HepG2 (cell line): ENCODE measurements at regions not wholly inside any gene's neighbourhood (a gene's known extent, or its start where the extent isn't known, plus 50 kb on each side); places are given as distances from the start of the nearest gene placed in this dataset.

Experiments used
- AKAP8 ChIP-seq: sonication (generic); formaldehyde crosslinking; IDR thresholded peaks from 2 replicates; pipeline ENCODE4 v1.5.1; 2020; ENCODE audit warnings: mild to moderate bottlenecking, missing genetic modification reagents
- BRCA1 ChIP-seq: sonication (generic); formaldehyde crosslinking; IDR thresholded peaks from 2 replicates; pipeline ENCODE4 v1.4.0; 2020; ENCODE audit warnings: missing genetic modification reagents
- GATAD1 ChIP-seq: IDR thresholded peaks from 2 replicates; pipeline ENCODE4 v1.6.1; 2016; ENCODE audit warnings: missing genetic modification reagents, missing compliant biosample characterization
- HHEX ChIP-seq: IDR thresholded peaks from 2 replicates; pipeline ENCODE4 v1.6.1; 2016; ENCODE audit warnings: control low read depth
- HNRNPL ChIP-seq: fragments of 200-400 bp; formaldehyde crosslinking; IDR thresholded peaks from 2 replicates; pipeline ENCODE4 v1.6.1; 2017; ENCODE audit warnings: mild to moderate bottlenecking, low read depth, low read length
- MNT ChIP-seq: fragments of 450-650 bp; IDR thresholded peaks from 2 replicates; pipeline ENCODE4 v1.6.1; 2016
- MXD4 ChIP-seq: IDR thresholded peaks from 2 replicates; pipeline ENCODE4 v1.6.1; 2016; ENCODE audit warnings: mild to moderate bottlenecking, missing biosample characterization, missing genetic modification reagents
- PATZ1 ChIP-seq: sonication (generic); formaldehyde crosslinking; IDR thresholded peaks from 2 replicates; pipeline ENCODE4 v1.4.0; 2020; ENCODE audit warnings: missing genetic modification reagents
- RAD21 ChIP-seq: fragments of 450-650 bp; formaldehyde crosslinking; IDR thresholded peaks from 2 replicates; pipeline ENCODE4 v1.5.0; 2020; ENCODE audit warnings: mild to moderate bottlenecking
- SALL1 ChIP-seq: sonication (generic); formaldehyde crosslinking; IDR thresholded peaks from 2 replicates; pipeline ENCODE4 v1.8.0; 2022; ENCODE audit warnings: mild to moderate bottlenecking, missing genetic modification reagents
- TCF7 ChIP-seq: sonication (generic); IDR thresholded peaks from 2 replicates; pipeline ENCODE4 v1.6.1; 2016; ENCODE audit warnings: antibody characterized with exemption, low read depth
- ZNF207 ChIP-seq: fragments of 450-650 bp; IDR thresholded peaks from 2 replicates; pipeline ENCODE4 v1.6.1; 2016; ENCODE audit warnings: antibody characterized with exemption, borderline replicate concordance
- ZNF260 ChIP-seq: sonication (generic); formaldehyde crosslinking; IDR thresholded peaks from 2 replicates; pipeline ENCODE4 v1.4.0; 2020; ENCODE audit warnings: missing genetic modification reagents, low read depth, mild to moderate bottlenecking, borderline replicate concordance
- ZNF337 ChIP-seq: sonication (generic); formaldehyde crosslinking; IDR thresholded peaks from 2 replicates; pipeline ENCODE4 v1.5.1; 2020; ENCODE audit warnings: missing genetic modification reagents, low read depth, mild to moderate bottlenecking, borderline replicate concordance
- ZNF460 ChIP-seq: sonication (generic); formaldehyde crosslinking; IDR thresholded peaks from 2 replicates; pipeline ENCODE4 v1.5.1; 2020; ENCODE audit warnings: missing genetic modification reagents, mild to moderate bottlenecking, borderline replicate concordance
- ZNF615 ChIP-seq: sonication (generic); formaldehyde crosslinking; IDR thresholded peaks from 2 replicates; pipeline ENCODE4 v1.5.0; 2020; ENCODE audit warnings: mild to moderate bottlenecking, missing genetic modification reagents, borderline replicate concordance
- ZNF691 ChIP-seq: sonication (generic); formaldehyde crosslinking; IDR thresholded peaks from 2 replicates; pipeline ENCODE4 v1.4.0; 2020; ENCODE audit warnings: missing genetic modification reagents, low read depth, mild to moderate bottlenecking, borderline replicate concordance
- ZNF800 ChIP-seq: sonication (generic); formaldehyde crosslinking; IDR thresholded peaks from 2 replicates; pipeline ENCODE4 v1.4.0; 2020; ENCODE audit warnings: missing genetic modification reagents
- TF ChIP-seq, protein P1 (sequence below): sonication (generic); formaldehyde crosslinking; IDR thresholded peaks from 2 replicates; pipeline ENCODE4 v1.4.0; 2020; ENCODE audit warnings: mild to moderate bottlenecking, missing genetic modification reagents
- TF ChIP-seq, protein P2 (sequence below): IDR thresholded peaks from 2 replicates; pipeline ENCODE4 v1.6.1; 2016; ENCODE audit warnings: mild to moderate bottlenecking

GRCh38 chr2:131673400-131674173 is 145.9 kb downstream of the CCDC74A start (continued):
- TF ChIP-seq PATZ1 (CRISPR knock-in tag) (no peak), ZNF337 (peak; percentile 55; the same call in 1 of the 2 replicates), TCF7 (no peak), ZNF460 (CRISPR knock-in tag) (no peak), SALL1 (CRISPR knock-in tag) (peak; percentile 63; the same call in 1 of the 2 replicates), AKAP8 (CRISPR knock-in tag) (no peak), GATAD1 (0 out of 2 replicates have a peak, but pooled peaks have one; percentile 5), RAD21 (peak; percentile 95), HHEX (no peak), ZNF615 (CRISPR knock-in tag) (no peak), MNT (no peak), ZNF207 (no peak), BRCA1 (CRISPR knock-in tag) (no peak), MXD4 (peak; percentile 63; the same call in 1 of the 2 replicates), ZNF260 (CRISPR knock-in tag) (no peak), HNRNPL (peak; percentile 98), ZNF691 (peak; percentile 73; the same call in 1 of the 2 replicates), ZNF800 (peak; percentile 69; the same call in 1 of the 2 replicates)
- TF ChIP-seq, protein P1, sequence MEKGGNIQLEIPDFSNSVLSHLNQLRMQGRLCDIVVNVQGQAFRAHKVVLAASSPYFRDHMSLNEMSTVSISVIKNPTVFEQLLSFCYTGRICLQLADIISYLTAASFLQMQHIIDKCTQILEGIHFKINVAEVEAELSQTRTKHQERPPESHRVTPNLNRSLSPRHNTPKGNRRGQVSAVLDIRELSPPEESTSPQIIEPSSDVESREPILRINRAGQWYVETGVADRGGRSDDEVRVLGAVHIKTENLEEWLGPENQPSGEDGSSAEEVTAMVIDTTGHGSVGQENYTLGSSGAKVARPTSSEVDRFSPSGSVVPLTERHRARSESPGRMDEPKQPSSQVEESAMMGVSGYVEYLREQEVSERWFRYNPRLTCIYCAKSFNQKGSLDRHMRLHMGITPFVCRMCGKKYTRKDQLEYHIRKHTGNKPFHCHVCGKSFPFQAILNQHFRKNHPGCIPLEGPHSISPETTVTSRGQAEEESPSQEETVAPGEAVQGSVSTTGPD (CRISPR knock-in tag) = no peak
- TF ChIP-seq, protein P2, sequence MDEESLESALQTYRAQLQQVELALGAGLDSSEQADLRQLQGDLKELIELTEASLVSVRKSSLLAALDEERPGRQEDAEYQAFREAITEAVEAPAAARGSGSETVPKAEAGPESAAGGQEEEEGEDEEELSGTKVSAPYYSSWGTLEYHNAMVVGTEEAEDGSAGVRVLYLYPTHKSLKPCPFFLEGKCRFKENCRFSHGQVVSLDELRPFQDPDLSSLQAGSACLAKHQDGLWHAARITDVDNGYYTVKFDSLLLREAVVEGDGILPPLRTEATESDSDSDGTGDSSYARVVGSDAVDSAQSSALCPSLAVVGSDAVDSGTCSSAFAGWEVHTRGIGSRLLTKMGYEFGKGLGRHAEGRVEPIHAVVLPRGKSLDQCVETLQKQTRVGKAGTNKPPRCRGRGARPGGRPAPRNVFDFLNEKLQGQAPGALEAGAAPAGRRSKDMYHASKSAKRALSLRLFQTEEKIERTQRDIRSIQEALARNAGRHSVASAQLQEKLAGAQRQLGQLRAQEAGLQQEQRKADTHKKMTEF (CRISPR knock-in tag) = peak; percentile 57; the same call in 1 of the 2 replicates
